ENCODE measurements at regions not wholly inside any gene's neighbourhood (a gene's known extent, or its start where the extent isn't known, plus 50 kb on each side); places are given as distances from the start of the nearest gene placed in this dataset.

- peaks cover 22% of the 10 kb centered on the region for H3K27me3 Mint-ChIP-seq
- DNase-seq (no peak), ATAC-seq (no peak)
- no peak overlapping the region for H3K4me3 Mint-ChIP-seq
- no peak overlapping the region for H3K27ac Mint-ChIP-seq
- no peaks in the 10 kb centered on the region for H3K4me1 Mint-ChIP-seq
- H3K9me3 Mint-ChIP-seq: no peaks in the 10 kb centered on the region
Observed at GRCh38 chr2:18503376-18504228, 56.9 kb downstream of the RDH14 start.

GRCh38 chr2:18502142-18502541 lies 58.3 kb downstream of the RDH14 start:
- Mint-ChIP-seq H3K27ac (no peak overlapping the region), H3K9me3 (no peaks in the 10 kb centered on the region), H3K4me1 (no peaks in the 10 kb centered on the region), H3K27me3 (peaks cover 15% of the 10 kb centered on the region), H3K4me3 (no peak overlapping the region)
- no peak for ATAC-seq
- DNase-seq: no peak

- Mint-ChIP-seq H3K27ac (no peak overlapping the region), H3K9me3 (no peaks in the 10 kb centered on the region), H3K4me1 (no peaks in the 10 kb centered on the region), H3K4me3 (no peak overlapping the region), H3K27me3 (peaks cover 19% of the 10 kb centered on the region)
- no peak for DNase-seq
- ATAC-seq: no peak
Observed at GRCh38 chr2:18501729-18502128, 58.7 kb downstream of the RDH14 start.

- Mint-ChIP-seq H3K27me3 (peaks cover 25% of the 10 kb centered on the region), H3K27ac (no peak overlapping the region), H3K4me3 (no peak overlapping the region), H3K4me1 (no peaks in the 10 kb centered on the region), H3K9me3 (no peaks in the 10 kb centered on the region)
- DNase-seq (no peak), ATAC-seq (no peak)
Observed at GRCh38 chr2:18501156-18501555, 59.3 kb downstream of the RDH14 start.

- H3K4me1 Mint-ChIP-seq: no peaks in the 10 kb centered on the region
- H3K27me3 Mint-ChIP-seq: peaks cover 19% of the 10 kb centered on the region
- DNase-seq: no peak
- no peak for ATAC-seq
- no peak overlapping the region for H3K27ac Mint-ChIP-seq
- H3K4me3 Mint-ChIP-seq: no peak overlapping the region
- no peaks in the 10 kb centered on the region for H3K9me3 Mint-ChIP-seq
Observed at GRCh38 chr2:18500333-18500732, 60.1 kb downstream of the RDH14 start.

- H3K4me1 Mint-ChIP-seq: no peaks in the 10 kb centered on the region
- peaks cover 24% of the 10 kb centered on the region for H3K27me3 Mint-ChIP-seq
- DNase-seq (no peak), ATAC-seq (no peak)
- H3K9me3 Mint-ChIP-seq: no peaks in the 10 kb centered on the region
- H3K27ac Mint-ChIP-seq: no peak overlapping the region
- no peak overlapping the region for H3K4me3 Mint-ChIP-seq
Observed at GRCh38 chr2:18498531-18498930, 61.9 kb downstream of the RDH14 start.

- H3K9me3 Mint-ChIP-seq: no peaks in the 10 kb centered on the region
- peaks cover 34% of the 10 kb centered on the region for H3K27me3 Mint-ChIP-seq
- H3K4me3 Mint-ChIP-seq: no peak overlapping the region
- no peak for DNase-seq
- H3K27ac Mint-ChIP-seq: no peak overlapping the region
- ATAC-seq: no peak
- H3K4me1 Mint-ChIP-seq: no peaks in the 10 kb centered on the region
Observed at GRCh38 chr2:18496516-18496915, 63.9 kb downstream of the RDH14 start.

- no peak overlapping the region for H3K27ac Mint-ChIP-seq
- H3K27me3 Mint-ChIP-seq: peaks cover 38% of the 10 kb centered on the region
Observed at GRCh38 chr2:18495058-18495457, 65.4 kb downstream of the RDH14 start.

GRCh38 chr2:18492721-18493120 lies 67.7 kb downstream of the RDH14 start:
- no peak overlapping the region for H3K27ac Mint-ChIP-seq
- no peak overlapping the region for H3K4me3 Mint-ChIP-seq
- peaks cover 31% of the 10 kb centered on the region for H3K27me3 Mint-ChIP-seq
- no peak for ATAC-seq
- H3K9me3 Mint-ChIP-seq: no peaks in the 10 kb centered on the region
- H3K4me1 Mint-ChIP-seq: no peaks in the 10 kb centered on the region
- DNase-seq: no peak

More at GRCh38 chr2:18495058-18495457, 65.4 kb downstream of the RDH14 start:
- H3K9me3 Mint-ChIP-seq: no peaks in the 10 kb centered on the region
- H3K4me3 Mint-ChIP-seq: no peak overlapping the region
- no peaks in the 10 kb centered on the region for H3K4me1 Mint-ChIP-seq
- DNase-seq: no peak
- ATAC-seq: no peak

GRCh38 chr2:18491577-18491976 lies 68.9 kb downstream of the RDH14 start:
- Mint-ChIP-seq H3K9me3 (no peaks in the 10 kb centered on the region), H3K27ac (peak overlapping the region in 1 of 2 donors; percentile 46), H3K27me3 (peaks cover 25% of the 10 kb centered on the region), H3K4me1 (no peaks in the 10 kb centered on the region), H3K4me3 (no peak overlapping the region)
- DNase-seq: no peak
- ATAC-seq: no peak

- no peak for DNase-seq
- ATAC-seq: no peak
Observed at GRCh38 chr2:18490901-18491300, 69.6 kb downstream of the RDH14 start.

GRCh38 chr2:18487106-18487913 lies 73.1 kb downstream of the RDH14 start:
- Mint-ChIP-seq H3K27me3 (peaks cover 9% of the 10 kb centered on the region), H3K4me1 (no peaks in the 10 kb centered on the region), H3K27ac (no peak overlapping the region), H3K4me3 (no peak overlapping the region), H3K9me3 (no peaks in the 10 kb centered on the region)
- DNase-seq: no peak
- ATAC-seq: no peak

More at GRCh38 chr2:18490901-18491300, 69.6 kb downstream of the RDH14 start:
- Mint-ChIP-seq H3K4me1 (no peaks in the 10 kb centered on the region), H3K9me3 (no peaks in the 10 kb centered on the region), H3K27ac (no peak overlapping the region), H3K4me3 (no peak overlapping the region), H3K27me3 (peaks cover 20% of the 10 kb centered on the region)

- H3K4me1 Mint-ChIP-seq: no peaks in the 10 kb centered on the region
- no peak overlapping the region for H3K27ac Mint-ChIP-seq
- H3K9me3 Mint-ChIP-seq: no peaks in the 10 kb centered on the region
- no peak overlapping the region for H3K4me3 Mint-ChIP-seq
- ATAC-seq (no peak), DNase-seq (no peak)
- H3K27me3 Mint-ChIP-seq: no peaks in the 10 kb centered on the region
Observed at GRCh38 chr2:18484625-18485024, 75.8 kb downstream of the RDH14 start.

GRCh38 chr2:18483896-18484295 lies 76.6 kb downstream of the RDH14 start:
- DNase-seq (no peak), ATAC-seq (no peak)
- no peak overlapping the region for H3K4me3 Mint-ChIP-seq

GRCh38 chr2:18482666-18483065 lies 77.8 kb downstream of the RDH14 start:
- no peak for DNase-seq
- no peaks in the 10 kb centered on the region for H3K4me1 Mint-ChIP-seq
- H3K9me3 Mint-ChIP-seq: no peaks in the 10 kb centered on the region
- H3K27me3 Mint-ChIP-seq: no peaks in the 10 kb centered on the region
- ATAC-seq: no peak
- H3K27ac Mint-ChIP-seq: no peak overlapping the region
- H3K4me3 Mint-ChIP-seq: no peak overlapping the region

More at GRCh38 chr2:18483896-18484295, 76.6 kb downstream of the RDH14 start:
- H3K27ac Mint-ChIP-seq: no peak overlapping the region
- no peaks in the 10 kb centered on the region for H3K27me3 Mint-ChIP-seq
- no peaks in the 10 kb centered on the region for H3K9me3 Mint-ChIP-seq
- no peaks in the 10 kb centered on the region for H3K4me1 Mint-ChIP-seq

- no peak for ATAC-seq
Observed at GRCh38 chr2:18479947-18480369, 80.5 kb downstream of the RDH14 start.

More at GRCh38 chr2:18479947-18480369, 80.5 kb downstream of the RDH14 start:
- H3K9me3 Mint-ChIP-seq: no peaks in the 10 kb centered on the region
- DNase-seq: no peak
- H3K27ac Mint-ChIP-seq: peak overlapping the region in 1 of 2 donors; percentile 58
- H3K4me3 Mint-ChIP-seq: no peak overlapping the region
- H3K27me3 Mint-ChIP-seq: no peaks in the 10 kb centered on the region
- H3K4me1 Mint-ChIP-seq: no peaks in the 10 kb centered on the region
